ENCODE measurements at regions not wholly inside any gene's neighbourhood (a gene's known extent, or its start where the extent isn't known, plus 50 kb on each side); places are given as distances from the start of the nearest gene placed in this dataset.

GRCh38 chr5:85760519-85760918 lies 857.2 kb upstream of the COX7C start:
- TF ChIP-seq FOXP2 (optimal IDR thresholded peaks at IDR 0.05; ENCODE audit: control extremely low read depth, extremely low read length, insufficient read depth) (no peak), EZH2 (IDR thresholded peaks at IDR 0.05) (no peak)
